ENCODE measurements at regions not wholly inside any gene's neighbourhood (a gene's known extent, or its start where the extent isn't known, plus 50 kb on each side); places are given as distances from the start of the nearest gene placed in this dataset.

DNA sequence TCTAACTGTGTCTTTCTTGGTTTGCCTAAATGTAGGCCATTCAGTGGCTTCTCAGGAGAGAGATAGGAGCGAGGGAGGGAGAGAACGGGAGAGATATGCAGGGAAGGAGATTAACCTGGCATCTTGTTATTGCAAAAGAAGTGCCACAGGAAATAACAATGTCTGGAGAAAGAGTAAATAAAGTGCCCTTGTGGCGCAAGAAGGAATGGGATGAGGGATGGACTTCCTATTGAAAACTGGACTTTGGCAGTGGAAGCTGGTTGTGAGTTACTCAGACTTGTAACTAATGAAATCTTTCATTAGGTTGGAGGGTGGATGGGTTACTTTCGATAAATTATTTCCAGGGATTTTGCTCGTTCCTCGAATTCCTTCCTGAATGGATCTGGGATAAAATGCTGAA lies 136.1 kb downstream of the LACC1 start:
- H3K4me1 ChIP-seq (ENCODE audit: control insufficient read depth, insufficient read depth, low read length) = no peaks in the 10 kb centered on the region
- TF ChIP-seq ZBTB1 (tag by site-specific recombination; IDR thresholded peaks at IDR 0.05) (no peak), ZNF514 (tag by site-specific recombination; IDR thresholded peaks at IDR 0.05) (no peak), ZNF561 (tag by site-specific recombination; IDR thresholded peaks at IDR 0.05; ENCODE audit: borderline replicate concordance) (no peak), ZNF223 (tag by site-specific recombination; IDR thresholded peaks at IDR 0.05) (no peak), ZNF473 (tag by site-specific recombination; IDR thresholded peaks at IDR 0.05) (no peak)
- TF ChIP-seq, protein P1, sequence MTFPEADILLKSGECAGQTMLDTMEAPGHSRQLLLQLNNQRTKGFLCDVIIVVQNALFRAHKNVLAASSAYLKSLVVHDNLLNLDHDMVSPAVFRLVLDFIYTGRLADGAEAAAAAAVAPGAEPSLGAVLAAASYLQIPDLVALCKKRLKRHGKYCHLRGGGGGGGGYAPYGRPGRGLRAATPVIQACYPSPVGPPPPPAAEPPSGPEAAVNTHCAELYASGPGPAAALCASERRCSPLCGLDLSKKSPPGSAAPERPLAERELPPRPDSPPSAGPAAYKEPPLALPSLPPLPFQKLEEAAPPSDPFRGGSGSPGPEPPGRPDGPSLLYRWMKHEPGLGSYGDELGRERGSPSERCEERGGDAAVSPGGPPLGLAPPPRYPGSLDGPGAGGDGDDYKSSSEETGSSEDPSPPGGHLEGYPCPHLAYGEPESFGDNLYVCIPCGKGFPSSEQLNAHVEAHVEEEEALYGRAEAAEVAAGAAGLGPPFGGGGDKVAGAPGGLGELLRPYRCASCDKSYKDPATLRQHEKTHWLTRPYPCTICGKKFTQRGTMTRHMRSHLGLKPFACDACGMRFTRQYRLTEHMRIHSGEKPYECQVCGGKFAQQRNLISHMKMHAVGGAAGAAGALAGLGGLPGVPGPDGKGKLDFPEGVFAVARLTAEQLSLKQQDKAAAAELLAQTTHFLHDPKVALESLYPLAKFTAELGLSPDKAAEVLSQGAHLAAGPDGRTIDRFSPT (tag by site-specific recombination; IDR thresholded peaks at IDR 0.05) = no peak
- H3K9me3 ChIP-seq (ENCODE audit: control insufficient read depth, insufficient read depth, low read depth, low read length) = no peaks in the 10 kb centered on the region
- no peak overlapping the region for H3K27ac ChIP-seq (ENCODE audit: extremely low read depth, low read depth, low read length)
- POLR2A ChIA-PET = no interaction called here
- no peaks in the 10 kb centered on the region for H3K36me3 ChIP-seq (ENCODE audit: control insufficient read depth in 2 of 2, insufficient read depth in 1 of 2, low read length in 2 of 2)
- CTCF ChIA-PET = no interaction called here
- no peak overlapping the region for H3K4me3 ChIP-seq (ENCODE audit: low read depth, low read length)

DNA sequence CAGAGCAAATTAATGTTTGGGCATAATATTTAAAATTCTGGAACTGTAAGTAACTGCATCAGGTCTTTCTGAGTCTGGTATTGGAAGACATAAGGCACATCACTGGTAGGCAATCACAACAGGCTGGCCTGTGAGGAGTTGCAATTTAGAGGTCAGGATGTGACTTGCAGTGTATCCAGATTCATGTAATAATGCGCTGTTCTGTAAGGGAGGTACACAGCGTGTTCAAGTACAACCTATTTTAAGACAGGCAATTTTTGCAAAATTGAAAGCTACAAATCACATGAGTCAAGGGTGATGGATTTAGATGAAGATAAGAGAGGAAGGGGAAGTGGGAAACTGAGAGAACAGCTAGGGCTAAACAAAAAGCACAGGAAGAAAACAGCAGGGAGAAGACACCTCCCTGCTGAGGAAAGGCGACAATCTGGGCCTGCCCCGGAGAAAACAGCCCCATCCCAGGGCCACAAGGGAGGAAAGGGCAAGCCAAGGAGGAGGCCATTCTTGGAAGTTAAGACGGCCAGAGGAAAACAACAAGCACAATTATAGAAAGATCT lies 138.1 kb downstream of the LACC1 start:
- ChIA-PET CTCF (interaction anchor here (1.1 kb wide), 1 partner anchor 14 kb away, joined by 3 read pairs; no protein-coding TSS in a partner anchor), POLR2A (no interaction called here)
- Histone ChIP-seq H3K27ac (ENCODE audit: extremely low read depth, low read depth, low read length) (no peak overlapping the region), H3K36me3 (ENCODE audit: control insufficient read depth in 2 of 2, insufficient read depth in 1 of 2, low read length in 2 of 2) (no peaks in the 10 kb centered on the region), H3K9me3 (ENCODE audit: control insufficient read depth, insufficient read depth, low read depth, low read length) (no peaks in the 10 kb centered on the region), H3K4me1 (ENCODE audit: control insufficient read depth, insufficient read depth, low read length) (no peaks in the 10 kb centered on the region), H3K4me3 (ENCODE audit: low read depth, low read length) (no peak overlapping the region)
- TF ChIP-seq, protein P2, sequence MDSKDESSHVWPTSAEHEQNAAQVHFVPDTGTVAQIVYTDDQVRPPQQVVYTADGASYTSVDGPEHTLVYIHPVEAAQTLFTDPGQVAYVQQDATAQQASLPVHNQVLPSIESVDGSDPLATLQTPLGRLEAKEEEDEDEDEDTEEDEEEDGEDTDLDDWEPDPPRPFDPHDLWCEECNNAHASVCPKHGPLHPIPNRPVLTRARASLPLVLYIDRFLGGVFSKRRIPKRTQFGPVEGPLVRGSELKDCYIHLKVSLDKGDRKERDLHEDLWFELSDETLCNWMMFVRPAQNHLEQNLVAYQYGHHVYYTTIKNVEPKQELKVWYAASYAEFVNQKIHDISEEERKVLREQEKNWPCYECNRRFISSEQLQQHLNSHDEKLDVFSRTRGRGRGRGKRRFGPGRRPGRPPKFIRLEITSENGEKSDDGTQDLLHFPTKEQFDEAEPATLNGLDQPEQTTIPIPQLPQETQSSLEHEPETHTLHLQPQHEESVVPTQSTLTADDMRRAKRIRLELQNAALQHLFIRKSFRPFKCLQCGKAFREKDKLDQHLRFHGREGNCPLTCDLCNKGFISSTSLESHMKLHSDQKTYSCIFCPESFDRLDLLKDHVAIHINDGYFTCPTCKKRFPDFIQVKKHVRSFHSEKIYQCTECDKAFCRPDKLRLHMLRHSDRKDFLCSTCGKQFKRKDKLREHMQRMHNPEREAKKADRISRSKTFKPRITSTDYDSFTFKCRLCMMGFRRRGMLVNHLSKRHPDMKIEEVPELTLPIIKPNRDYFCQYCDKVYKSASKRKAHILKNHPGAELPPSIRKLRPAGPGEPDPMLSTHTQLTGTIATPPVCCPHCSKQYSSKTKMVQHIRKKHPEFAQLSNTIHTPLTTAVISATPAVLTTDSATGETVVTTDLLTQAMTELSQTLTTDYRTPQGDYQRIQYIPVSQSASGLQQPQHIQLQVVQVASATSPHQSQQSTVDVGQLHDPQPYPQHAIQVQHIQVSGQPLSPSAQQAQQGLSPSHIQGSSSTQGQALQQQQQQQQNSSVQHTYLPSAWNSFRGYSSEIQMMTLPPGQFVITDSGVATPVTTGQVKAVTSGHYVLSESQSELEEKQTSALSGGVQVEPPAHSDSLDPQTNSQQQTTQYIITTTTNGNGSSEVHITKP (tag by site-specific recombination; IDR thresholded peaks at IDR 0.05) = no peak
- TF ChIP-seq ZNF2 (tag by site-specific recombination; IDR thresholded peaks at IDR 0.05) (no peak), MEIS1 (CRISPR knock-in tag; IDR thresholded peaks at IDR 0.05; ENCODE audit: borderline replicate concordance) (no peak), ZNF112 (tag by site-specific recombination; IDR thresholded peaks at IDR 0.05) (no peak), YY1 (tag by site-specific recombination; IDR thresholded peaks at IDR 0.05) (no peak), ZFP69B (tag by site-specific recombination; IDR thresholded peaks at IDR 0.05) (no peak), ZNF423 (tag by site-specific recombination; IDR thresholded peaks at IDR 0.05) (no peak), BCL11A (tag by site-specific recombination; IDR thresholded peaks at IDR 0.05; ENCODE audit: low read depth) (no peak), ZNF157 (tag by site-specific recombination; IDR thresholded peaks at IDR 0.05) (no peak), ZNF561 (tag by site-specific recombination; IDR thresholded peaks at IDR 0.05; ENCODE audit: borderline replicate concordance) (no peak)
- TF ChIP-seq, protein P3, sequence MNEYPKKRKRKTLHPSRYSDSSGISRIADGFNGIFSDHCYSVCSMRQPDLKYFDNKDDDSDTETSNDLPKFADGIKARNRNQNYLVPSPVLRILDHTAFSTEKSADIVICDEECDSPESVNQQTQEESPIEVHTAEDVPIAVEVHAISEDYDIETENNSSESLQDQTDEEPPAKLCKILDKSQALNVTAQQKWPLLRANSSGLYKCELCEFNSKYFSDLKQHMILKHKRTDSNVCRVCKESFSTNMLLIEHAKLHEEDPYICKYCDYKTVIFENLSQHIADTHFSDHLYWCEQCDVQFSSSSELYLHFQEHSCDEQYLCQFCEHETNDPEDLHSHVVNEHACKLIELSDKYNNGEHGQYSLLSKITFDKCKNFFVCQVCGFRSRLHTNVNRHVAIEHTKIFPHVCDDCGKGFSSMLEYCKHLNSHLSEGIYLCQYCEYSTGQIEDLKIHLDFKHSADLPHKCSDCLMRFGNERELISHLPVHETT (tag by site-specific recombination; IDR thresholded peaks at IDR 0.05) = no peak
- TF ChIP-seq, protein P4, sequence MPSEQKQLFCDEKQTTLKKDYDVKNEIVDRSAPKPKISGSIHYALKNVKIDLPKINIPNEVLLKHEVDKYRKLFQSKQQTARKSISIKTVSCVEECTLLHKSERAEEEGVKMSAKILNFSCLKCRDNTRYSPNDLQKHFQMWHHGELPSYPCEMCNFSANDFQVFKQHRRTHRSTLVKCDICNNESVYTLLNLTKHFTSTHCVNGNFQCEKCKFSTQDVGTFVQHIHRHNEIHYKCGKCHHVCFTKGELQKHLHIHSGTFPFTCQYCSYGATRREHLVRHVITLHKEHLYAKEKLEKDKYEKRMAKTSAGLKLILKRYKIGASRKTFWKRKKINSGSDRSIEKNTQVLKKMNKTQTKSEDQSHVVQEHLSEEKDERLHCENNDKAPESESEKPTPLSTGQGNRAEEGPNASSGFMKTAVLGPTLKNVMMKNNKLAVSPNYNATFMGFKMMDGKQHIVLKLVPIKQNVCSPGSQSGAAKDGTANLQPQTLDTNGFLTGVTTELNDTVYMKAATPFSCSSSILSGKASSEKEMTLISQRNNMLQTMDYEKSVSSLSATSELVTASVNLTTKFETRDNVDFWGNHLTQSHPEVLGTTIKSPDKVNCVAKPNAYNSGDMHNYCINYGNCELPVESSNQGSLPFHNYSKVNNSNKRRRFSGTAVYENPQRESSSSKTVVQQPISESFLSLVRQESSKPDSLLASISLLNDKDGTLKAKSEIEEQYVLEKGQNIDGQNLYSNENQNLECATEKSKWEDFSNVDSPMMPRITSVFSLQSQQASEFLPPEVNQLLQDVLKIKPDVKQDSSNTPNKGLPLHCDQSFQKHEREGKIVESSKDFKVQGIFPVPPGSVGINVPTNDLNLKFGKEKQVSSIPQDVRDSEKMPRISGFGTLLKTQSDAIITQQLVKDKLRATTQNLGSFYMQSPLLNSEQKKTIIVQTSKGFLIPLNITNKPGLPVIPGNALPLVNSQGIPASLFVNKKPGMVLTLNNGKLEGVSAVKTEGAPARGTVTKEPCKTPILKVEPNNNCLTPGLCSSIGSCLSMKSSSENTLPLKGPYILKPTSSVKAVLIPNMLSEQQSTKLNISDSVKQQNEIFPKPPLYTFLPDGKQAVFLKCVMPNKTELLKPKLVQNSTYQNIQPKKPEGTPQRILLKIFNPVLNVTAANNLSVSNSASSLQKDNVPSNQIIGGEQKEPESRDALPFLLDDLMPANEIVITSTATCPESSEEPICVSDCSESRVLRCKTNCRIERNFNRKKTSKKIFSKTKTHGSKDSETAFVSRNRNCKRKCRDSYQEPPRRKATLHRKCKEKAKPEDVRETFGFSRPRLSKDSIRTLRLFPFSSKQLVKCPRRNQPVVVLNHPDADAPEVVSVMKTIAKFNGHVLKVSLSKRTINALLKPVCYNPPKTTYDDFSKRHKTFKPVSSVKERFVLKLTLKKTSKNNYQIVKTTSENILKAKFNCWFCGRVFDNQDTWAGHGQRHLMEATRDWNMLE (tag by site-specific recombination; conservative IDR thresholded peaks at IDR 0.05; ENCODE audit: low read depth) = no peak
- TF ChIP-seq, protein P5, sequence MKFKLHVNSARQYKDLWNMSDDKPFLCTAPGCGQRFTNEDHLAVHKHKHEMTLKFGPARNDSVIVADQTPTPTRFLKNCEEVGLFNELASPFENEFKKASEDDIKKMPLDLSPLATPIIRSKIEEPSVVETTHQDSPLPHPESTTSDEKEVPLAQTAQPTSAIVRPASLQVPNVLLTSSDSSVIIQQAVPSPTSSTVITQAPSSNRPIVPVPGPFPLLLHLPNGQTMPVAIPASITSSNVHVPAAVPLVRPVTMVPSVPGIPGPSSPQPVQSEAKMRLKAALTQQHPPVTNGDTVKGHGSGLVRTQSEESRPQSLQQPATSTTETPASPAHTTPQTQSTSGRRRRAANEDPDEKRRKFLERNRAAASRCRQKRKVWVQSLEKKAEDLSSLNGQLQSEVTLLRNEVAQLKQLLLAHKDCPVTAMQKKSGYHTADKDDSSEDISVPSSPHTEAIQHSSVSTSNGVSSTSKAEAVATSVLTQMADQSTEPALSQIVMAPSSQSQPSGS (tag by site-specific recombination; IDR thresholded peaks at IDR 0.05; ENCODE audit: low read depth) = no peak
